Transverse colon (tissue), 4 donors: ENCODE measurements at regions not wholly inside any gene's neighbourhood (a gene's known extent, or its start where the extent isn't known, plus 50 kb on each side); places are given as distances from the start of the nearest gene placed in this dataset.

ENCODE experiments used
- DNase-seq: peaks from one replicate; pipeline ENCODE4 v3.0.0-alpha.2; 2019
- H3K27ac ChIP-seq, 4 donors: fragments of 200-600 bp; sonication (generic); 2 replicates each; pipeline ENCODE4 v1.5.1; 2016 to 2018; ENCODE audit warnings: inconsistent platforms in 4 of 4
- H3K27me3 ChIP-seq: fragments of 200-600 bp; sonication (generic); 2 replicates; pipeline ENCODE4 v1.5.1; 2017; ENCODE audit warnings: inconsistent platforms
- H3K36me3 ChIP-seq, 4 donors: fragments of 200-600 bp; sonication (generic); 2 replicates each; pipeline ENCODE4 v1.5.1; 2017 to 2019; ENCODE audit warnings: inconsistent platforms in 4 of 4
- H3K4me1 ChIP-seq, 4 donors: fragments of 200-600 bp; sonication (generic); 2 replicates each; pipeline ENCODE4 v1.5.1; 2017 to 2020; ENCODE audit warnings: inconsistent platforms in 4 of 4
- H3K4me3 ChIP-seq, 4 donors: fragments of 200-600 bp; sonication (generic); 1 replicate in 1 of 4; 2 replicates in 3 of 4; pipeline versions ENCODE4 v1.5.1 to v1.6.1; 2017 to 2019; ENCODE audit warnings: inconsistent platforms in 4 of 4
- H3K9me3 ChIP-seq, 2 donors: fragments of 200-600 bp; sonication (generic); 2 replicates each; pipeline ENCODE4 v1.5.1; 2017 to 2019; ENCODE audit warnings: inconsistent platforms in 2 of 2
- EP300 ChIP-seq: sonication (generic); formaldehyde crosslinking; IDR thresholded peaks from one replicate; pipeline ENCODE4 v1.6.1; 2017; ENCODE audit warnings: antibody characterized with exemption, low read depth
- POLR2A ChIP-seq: fragments of 450-650 bp; IDR thresholded peaks from one replicate; pipeline ENCODE4 v1.6.1; 2016; ENCODE audit warnings: antibody characterized with exemption, mild to moderate bottlenecking, moderate library complexity
- POLR2AphosphoS5 ChIP-seq, 3 donors: sonication (generic); formaldehyde crosslinking; IDR thresholded peaks; one replicate each; pipeline ENCODE4 v1.6.1; 2016; ENCODE audit warnings: antibody characterized with exemption in 3 of 3
- WGBS, 2 donors: methylation state at CpG; one replicate each; pipeline ENCODE4 v1.1.5; 2018; ENCODE audit warnings: low coverage in 1 of 2; 5-methylcytosine and 5-hydroxymethylcytosine counted together
- in situ Hi-C, 4 donors: fragments of 200-750 bp; cut with MboI; loops; one replicate each; pipeline versions ENCODE4 v1.15.0 to v1.15.1; 2017; ENCODE audit warnings: low sequenced_read_pairs in 3 of 4, low pct_ligation_motif_present in 1 of 4, low pct_unique_long_range_greater_than_20kb in 1 of 4
- intact Hi-C: fragments of 100-400 bp; cut with DNase I; formaldehyde crosslinking; loops from one replicate; pipeline ENCODE4 v1.15.1; 2023; ENCODE audit warnings: low total_unique reads
- TF ChIP-seq, protein P1 (sequence below), 5 experiments: fragments of 200-600 bp in 3 of 5; fragments of 450-650 bp in 2 of 5; sonication (generic) in 3 of 5; IDR thresholded peaks; 1 replicate in 2 of 5; 2 replicates in 3 of 5; pipeline ENCODE4 v1.5.1; 2016 to 2017; ENCODE audit warnings: antibody characterized with exemption in 5 of 5, inconsistent platforms in 3 of 5, mild to moderate bottlenecking in 2 of 5, moderate library complexity in 1 of 5

DNA sequence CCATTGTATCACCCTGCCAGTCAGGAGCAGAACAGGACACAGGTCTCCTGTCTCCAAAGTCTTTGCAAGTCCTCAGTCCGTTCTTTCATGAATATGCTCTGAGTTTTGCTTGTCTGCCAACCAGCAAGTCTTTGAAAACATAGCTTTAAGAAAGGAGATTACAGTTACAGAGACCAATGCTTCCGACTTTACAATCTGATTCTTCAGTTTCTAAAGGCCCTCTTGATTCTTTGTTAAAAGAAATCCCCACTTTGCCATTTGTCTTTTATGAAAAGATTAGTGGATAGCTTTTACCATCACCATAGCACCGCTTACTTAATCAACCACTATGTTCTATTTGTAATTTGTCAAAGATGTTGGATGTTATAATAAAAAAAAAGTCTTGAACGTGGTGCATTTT is 562.8 kb upstream of the BTBD3 start:
- 76 to 84% methylated on average over 4 of the region's 4 CpGs for WGBS, 2 donors
- TF ChIP-seq, protein P1, sequence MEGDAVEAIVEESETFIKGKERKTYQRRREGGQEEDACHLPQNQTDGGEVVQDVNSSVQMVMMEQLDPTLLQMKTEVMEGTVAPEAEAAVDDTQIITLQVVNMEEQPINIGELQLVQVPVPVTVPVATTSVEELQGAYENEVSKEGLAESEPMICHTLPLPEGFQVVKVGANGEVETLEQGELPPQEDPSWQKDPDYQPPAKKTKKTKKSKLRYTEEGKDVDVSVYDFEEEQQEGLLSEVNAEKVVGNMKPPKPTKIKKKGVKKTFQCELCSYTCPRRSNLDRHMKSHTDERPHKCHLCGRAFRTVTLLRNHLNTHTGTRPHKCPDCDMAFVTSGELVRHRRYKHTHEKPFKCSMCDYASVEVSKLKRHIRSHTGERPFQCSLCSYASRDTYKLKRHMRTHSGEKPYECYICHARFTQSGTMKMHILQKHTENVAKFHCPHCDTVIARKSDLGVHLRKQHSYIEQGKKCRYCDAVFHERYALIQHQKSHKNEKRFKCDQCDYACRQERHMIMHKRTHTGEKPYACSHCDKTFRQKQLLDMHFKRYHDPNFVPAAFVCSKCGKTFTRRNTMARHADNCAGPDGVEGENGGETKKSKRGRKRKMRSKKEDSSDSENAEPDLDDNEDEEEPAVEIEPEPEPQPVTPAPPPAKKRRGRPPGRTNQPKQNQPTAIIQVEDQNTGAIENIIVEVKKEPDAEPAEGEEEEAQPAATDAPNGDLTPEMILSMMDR (IDR thresholded peaks at IDR 0.05) = no peak
- no peak for TF ChIP-seq POLR2A
- no peak for TF ChIP-seq EP300
- no peak for TF ChIP-seq POLR2AphosphoS5 (IDR thresholded peaks at IDR 0.05)
- in situ Hi-C loops = no loop called here
- Histone ChIP-seq H3K36me3 (no peaks in the 10 kb centered on the region), H3K27ac (no peak overlapping the region), H3K27me3 (no peaks in the 10 kb centered on the region), H3K9me3 (no peaks in the 10 kb centered on the region), H3K4me3 (no peak overlapping the region), H3K4me1 (peaks cover 0 to 15% (median 4%) of the 10 kb centered on the region in 4 donors)
- intact Hi-C loops = no loop called here
- no peak for DNase-seq

DNA sequence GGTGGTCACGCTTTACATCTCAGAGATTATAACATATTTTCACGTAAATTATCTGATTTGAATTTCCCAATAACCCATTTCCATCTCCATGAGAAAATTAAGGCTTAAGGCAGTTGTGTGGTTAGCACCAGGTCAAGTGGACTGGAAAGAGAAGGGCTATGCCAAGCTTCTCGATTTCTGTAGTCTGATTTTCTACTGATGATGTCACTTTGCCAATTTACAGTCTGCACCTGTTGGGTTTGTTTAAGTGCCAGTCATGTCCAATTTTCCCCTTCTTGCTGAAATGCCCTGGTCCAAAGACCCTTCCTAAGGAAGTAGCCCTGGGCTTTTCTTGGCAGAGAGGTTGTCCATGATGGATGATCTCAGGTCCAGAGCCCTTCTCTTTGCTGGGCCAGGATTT is 562.3 kb upstream of the BTBD3 start:
- in situ Hi-C loops = no loop called here
- WGBS, 2 donors = 82 to 89% methylated on average over 3 of the region's 3 CpGs
- DNase-seq = no peak
- intact Hi-C loops = no loop called here
- TF ChIP-seq EP300 = no peak
- TF ChIP-seq POLR2A = no peak
- TF ChIP-seq, protein P1 (IDR thresholded peaks at IDR 0.05) = no peak
- no peak for TF ChIP-seq POLR2AphosphoS5 (IDR thresholded peaks at IDR 0.05)
- H3K4me3 ChIP-seq = no peak overlapping the region
- peaks cover 0 to 15% (median 4%) of the 10 kb centered on the region in 4 donors for H3K4me1 ChIP-seq
- no peaks in the 10 kb centered on the region for H3K36me3 ChIP-seq
- H3K9me3 ChIP-seq = no peaks in the 10 kb centered on the region
- no peaks in the 10 kb centered on the region for H3K27me3 ChIP-seq
- no peak overlapping the region for H3K27ac ChIP-seq

DNA sequence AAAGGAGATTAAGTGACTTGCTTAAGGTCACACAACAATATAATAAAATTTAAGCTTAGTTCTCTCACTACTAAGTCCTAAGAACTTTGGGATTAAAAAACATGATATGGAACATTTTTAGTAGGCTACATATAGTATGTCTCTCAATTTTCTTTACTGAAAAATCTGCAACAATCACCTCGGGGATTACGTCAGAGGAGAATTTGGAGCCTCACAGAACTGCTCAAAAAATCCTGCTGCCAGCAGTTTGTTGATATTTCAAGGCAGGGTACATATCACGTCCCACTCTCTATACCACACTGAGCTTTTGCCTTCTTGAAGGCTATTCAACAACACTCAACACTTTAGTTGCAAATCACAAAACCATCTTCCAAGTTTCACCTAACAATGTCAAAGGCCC is 561.6 kb upstream of the BTBD3 start:
- TF ChIP-seq EP300 (no peak), POLR2AphosphoS5 (IDR thresholded peaks at IDR 0.05) (no peak), POLR2A (no peak)
- TF ChIP-seq, protein P1 (IDR thresholded peaks at IDR 0.05) = no peak
- Histone ChIP-seq H3K27me3 (no peaks in the 10 kb centered on the region), H3K9me3 (no peaks in the 10 kb centered on the region), H3K36me3 (no peaks in the 10 kb centered on the region), H3K4me1 (peaks cover 0 to 8% (median 4%) of the 10 kb centered on the region in 4 donors), H3K4me3 (no peak overlapping the region), H3K27ac (no peak overlapping the region)
- intact Hi-C loops = no loop called here
- in situ Hi-C loops = no loop called here
- WGBS, 2 donors = 50 to 89% methylated on average over 3 of the region's 3 CpGs
- DNase-seq = no peak

DNA sequence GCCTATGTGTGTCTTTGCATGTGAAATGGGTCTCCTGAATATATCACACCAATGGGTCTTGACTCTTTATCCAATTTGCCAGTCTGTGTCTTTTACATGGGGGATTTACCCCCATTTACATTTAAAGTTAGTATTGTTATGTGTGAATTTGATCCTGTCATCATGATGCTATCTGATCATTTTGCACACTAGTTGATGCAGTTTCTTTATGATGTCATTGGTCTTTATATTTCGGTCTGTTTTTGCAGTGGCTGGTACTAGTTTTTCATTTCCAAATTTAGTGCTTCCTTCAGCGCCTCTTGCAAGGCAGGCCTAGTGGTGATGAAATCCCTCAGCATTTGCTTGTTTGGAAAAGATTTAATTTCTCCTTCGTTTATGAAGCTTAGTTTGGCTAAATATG is 555.2 kb upstream of the BTBD3 start:
- H3K4me1 ChIP-seq = no peaks in the 10 kb centered on the region
- H3K9me3 ChIP-seq = no peaks in the 10 kb centered on the region
- DNase-seq = no peak
- in situ Hi-C loops (no loop called here), intact Hi-C loops (no loop called here)
- H3K27me3 ChIP-seq = no peaks in the 10 kb centered on the region
- no peak overlapping the region for H3K27ac ChIP-seq
- no peak overlapping the region for H3K4me3 ChIP-seq
- TF ChIP-seq, protein P1 (IDR thresholded peaks at IDR 0.05) = no peak
- TF ChIP-seq POLR2AphosphoS5 (IDR thresholded peaks at IDR 0.05) (no peak), EP300 (no peak), POLR2A (no peak)
- WGBS, 2 donors = 33 to 81% methylated on average over 1 to 3 of the region's 3 CpGs
- no peaks in the 10 kb centered on the region for H3K36me3 ChIP-seq
